SK-N-SH (cell line): ENCODE measurements at regions not wholly inside any gene's neighbourhood (a gene's known extent, or its start where the extent isn't known, plus 50 kb on each side); places are given as distances from the start of the nearest gene placed in this dataset.

Source experiments
- CTCF ChIA-PET: fragments of 300-600, 350-600 bp; formaldehyde crosslinking; extraction: SDS; loops from one replicate; lab custom pipeline; 2021; lab: Yijun Ruan, JAX
- POLR2A ChIA-PET: fragments of 350-600 bp; sonication (Branson Sonifier 250); formaldehyde crosslinking; extraction: SDS; loops from one replicate; lab custom pipeline; 2020; ENCODE audit warnings: antibody characterized with exemption, inconsistent platforms; lab: Yijun Ruan, JAX
- DNase-seq: peaks from one replicate; pipeline ENCODE4 v3.0.0; 2012
- H2AFZ ChIP-seq: fragments of 200-600 bp; sonication (generic); 2 replicates; pipeline ENCODE4 v1.8.1; 2016; ENCODE audit warnings: antibody characterized with exemption, mild to moderate bottlenecking, low read depth
- H3F3A ChIP-seq: fragments of 200-600 bp; sonication (generic); replicated peaks from 2 replicates; pipeline ENCODE3; 2016; ENCODE audit warnings: antibody characterized with exemption, mild to moderate bottlenecking; ENCODE audit not compliant: insufficient read depth
- H3K27ac ChIP-seq, 2 experiments: fragments of 200-500 bp in 1 of 2; fragments of 200-600 bp in 1 of 2; sonication (Bioruptor generic) in 1 of 2; sonication (generic), shearing (Covaris generic) in 1 of 2; 2 replicates each; pipeline versions ENCODE4 v1.5.1 to v1.6.1; 2014 to 2016; ENCODE audit warnings: low read depth in 2 of 2, inconsistent platforms in 1 of 2, low read length in 1 of 2, mild to moderate bottlenecking in 1 of 2, mixed read lengths in 1 of 2
- H3K27me3 ChIP-seq: fragments of 200-600 bp; sonication (generic), shearing (Covaris generic); 2 replicates; pipeline ENCODE4 v1.6.1; 2016; ENCODE audit warnings: mixed run types; ENCODE audit not compliant: insufficient read depth
- H3K36me3 ChIP-seq, 2 experiments: fragments of 200-500 bp in 1 of 2; fragments of 200-600 bp in 1 of 2; sonication (Bioruptor generic) in 1 of 2; sonication (generic) in 1 of 2; replicated peaks in 1 of 2; 2 replicates each; pipeline versions ENCODE3 to v1.5.1; 2014 to 2016; ENCODE audit warnings: low read length in 1 of 2, mild to moderate bottlenecking in 1 of 2; ENCODE audit not compliant: insufficient read depth in 2 of 2, control insufficient read depth in 1 of 2
- H3K4me1 ChIP-seq, 2 experiments: fragments of 200-500 bp in 1 of 2; fragments of 200-600 bp in 1 of 2; sonication (Bioruptor generic) in 1 of 2; sonication (generic), shearing (Covaris generic) in 1 of 2; 2 replicates each; pipeline versions ENCODE4 v1.5.1 to v1.6.1; 2014 to 2016; ENCODE audit warnings: low read depth in 1 of 2, low read length in 1 of 2, mixed run types in 1 of 2; ENCODE audit not compliant: insufficient read depth in 2 of 2, control insufficient read depth in 1 of 2
- H3K4me2 ChIP-seq: fragments of 200-600 bp; sonication (generic), shearing (Covaris generic); 2 replicates; pipeline ENCODE4 v1.6.1; 2017; ENCODE audit warnings: mixed run types
- H3K4me3 ChIP-seq, 2 experiments: fragments of 200-500 bp in 1 of 2; fragments of 200-600 bp in 1 of 2; sonication (Bioruptor generic) in 1 of 2; sonication (generic), shearing (Covaris generic) in 1 of 2; 2 replicates each; pipeline versions ENCODE4 v1.5.1 to v1.8.1; 2014 to 2016; ENCODE audit warnings: low read depth in 2 of 2, inconsistent platforms in 1 of 2, low read length in 1 of 2, mild to moderate bottlenecking in 1 of 2, mixed read lengths in 1 of 2, moderate library complexity in 1 of 2
- H3K79me2 ChIP-seq: fragments of 200-600 bp; sonication (generic); 2 replicates; pipeline ENCODE4 v1.8.1; 2017; ENCODE audit warnings: mild to moderate bottlenecking; ENCODE audit not compliant: insufficient read depth
- H3K9ac ChIP-seq: fragments of 200-600 bp; sonication (generic); 2 replicates; pipeline ENCODE4 v1.6.1; 2017; ENCODE audit warnings: mixed run types
- H3K9me2 ChIP-seq: fragments of 200-600 bp; sonication (generic); 2 replicates; pipeline ENCODE4 v1.6.1; 2017; ENCODE audit warnings: mixed run types
- H3K9me3 ChIP-seq: fragments of 200-600 bp; sonication (generic); 2 replicates; pipeline ENCODE4 v1.6.1; 2017; ENCODE audit warnings: mixed run types, mild to moderate bottlenecking, moderate library complexity
- H4K20me1 ChIP-seq: fragments of 200-600 bp; sonication (generic); 2 replicates; pipeline ENCODE4 v1.6.1; 2017; ENCODE audit warnings: mild to moderate bottlenecking, mixed run types; ENCODE audit not compliant: insufficient read depth
- FOSL2 ChIP-seq: IDR thresholded peaks from 2 replicates; pipeline ENCODE4 v1.4.0; 2012; ENCODE audit warnings: low read depth, mild to moderate bottlenecking, moderate library complexity, borderline replicate concordance
- FOXJ3 ChIP-seq: sonication (generic); formaldehyde crosslinking; IDR thresholded peaks from 2 replicates; pipeline ENCODE4 v1.5.1; 2020; ENCODE audit warnings: mild to moderate bottlenecking, missing genetic modification reagents
- FOXM1 ChIP-seq: IDR thresholded peaks from 2 replicates; pipeline ENCODE4 v1.4.0; 2012; ENCODE audit warnings: low read depth, mild to moderate bottlenecking
- GATA2 ChIP-seq: sonication (generic); formaldehyde crosslinking; IDR thresholded peaks from 2 replicates; pipeline ENCODE4 v1.5.0; 2020; ENCODE audit warnings: mild to moderate bottlenecking, missing genetic modification reagents
- IRF3 ChIP-seq: fragments of 150-350 bp; IDR thresholded peaks from 2 replicates; pipeline ENCODE4 v1.6.1; 2016; ENCODE audit warnings: mild to moderate bottlenecking, low read depth, low read length
- JUND ChIP-seq: IDR thresholded peaks from 2 replicates; pipeline ENCODE4 v1.4.0; 2012
- MAX ChIP-seq: IDR thresholded peaks from 2 replicates; pipeline ENCODE4 v1.4.0; 2012; ENCODE audit warnings: low read depth
- PBX3 ChIP-seq: IDR thresholded peaks from 2 replicates; pipeline ENCODE4; 2012
- RCOR1 ChIP-seq: fragments of 150-350 bp; IDR thresholded peaks from 2 replicates; pipeline ENCODE4 v1.6.1; 2017; ENCODE audit warnings: antibody characterized with exemption, low read length
- REST ChIP-seq: IDR thresholded peaks from 2 replicates; pipeline ENCODE4 v1.6.1; 2012; ENCODE audit warnings: mild to moderate bottlenecking, low read depth, low read length, moderate library complexity
- RXRA ChIP-seq: IDR thresholded peaks from 2 replicates; pipeline ENCODE4 v1.4.0; 2012; ENCODE audit warnings: low read depth, mild to moderate bottlenecking, borderline replicate concordance
- SMC3 ChIP-seq: IDR thresholded peaks from 2 replicates; pipeline ENCODE4 v1.6.1; 2012; ENCODE audit warnings: low read depth, low read length, improper control_type of control experiment
- TCF12 ChIP-seq: IDR thresholded peaks from 2 replicates; pipeline ENCODE4 v1.4.0; 2012
- USF1 ChIP-seq: IDR thresholded peaks from 2 replicates; pipeline ENCODE4 v1.4.0; 2012; ENCODE audit warnings: low read depth, borderline replicate concordance
- YY1 ChIP-seq: IDR thresholded peaks from 2 replicates; pipeline ENCODE4 v1.4.0; 2012; ENCODE audit warnings: low read depth, mild to moderate bottlenecking
- WGBS: methylation state at CpG from one replicate; pipeline ENCODE4 v1.1.6; 2017; ENCODE audit warnings: low lambda C conversion rate; 5-methylcytosine and 5-hydroxymethylcytosine counted together

GRCh38 chrX:42242004-42242403 lies 318.6 kb upstream of the CASK start:
- no peak overlapping the region for H2AFZ ChIP-seq
- H3F3A ChIP-seq = no peaks in the 10 kb centered on the region
- ChIA-PET CTCF (no interaction called here), POLR2A (no interaction called here)
- H3K4me2 ChIP-seq = no peak overlapping the region
- no peaks in the 10 kb centered on the region for H3K4me1 ChIP-seq
- TF ChIP-seq FOSL2 = no peak
- no peak for TF ChIP-seq PBX3
- TF ChIP-seq GATA2 = no peak
- no peak for TF ChIP-seq USF1
- TF ChIP-seq FOXJ3 (CRISPR knock-in tag) = no peak
- TF ChIP-seq FOXM1 = no peak
- TF ChIP-seq TCF12 = no peak
- TF ChIP-seq MAX = no peak
- no peak for TF ChIP-seq SMC3
- TF ChIP-seq YY1 = no peak
- TF ChIP-seq JUND = no peak
- TF ChIP-seq RCOR1 = no peak
- TF ChIP-seq IRF3 = no peak
- no peak for TF ChIP-seq REST
- TF ChIP-seq RXRA = no peak
- no peak overlapping the region for H3K27ac ChIP-seq
- H4K20me1 ChIP-seq = no peaks in the 10 kb centered on the region
- H3K9ac ChIP-seq = no peak overlapping the region
- H3K4me3 ChIP-seq = no peak overlapping the region
- no peak for DNase-seq
- no peaks in the 10 kb centered on the region for H3K79me2 ChIP-seq
- WGBS = 3% methylated on average over 6 of the region's 6 CpGs
- H3K9me3 ChIP-seq = no peaks in the 10 kb centered on the region
- H3K9me2 ChIP-seq = no peaks in the 10 kb centered on the region
- no peaks in the 10 kb centered on the region; the same call in 1 of the 2 replicates for H3K27me3 ChIP-seq
- no peaks in the 10 kb centered on the region for H3K36me3 ChIP-seq
